GM12892 (cell line): ENCODE measurements at regions not wholly inside any gene's neighbourhood (a gene's known extent, or its start where the extent isn't known, plus 50 kb on each side); places are given as distances from the start of the nearest gene placed in this dataset.
"Not testable (repeated sequence)": the region's sequence is repeated elsewhere in the genome, so short reads cannot be mapped to it uniquely, and the experiment has no call there.

ENCODE experiments used
- DNase-seq: peaks from one replicate; pipeline ENCODE4 v3.0.0; 2011; ENCODE audit not compliant: insufficient read length
- FAIRE-seq: peaks from 2 replicates; lab custom pipeline; 2011; peaks lifted over from hg19 to GRCh38; lab: Jason Lieb, UNC
- POLR2A ChIP-seq: IDR thresholded peaks from 2 replicates; pipeline ENCODE4 v1.6.1; 2011; ENCODE audit warnings: low read depth, low read length, control low read depth
- POLR2AphosphoS5 ChIP-seq: IDR thresholded peaks from 2 replicates; pipeline ENCODE4 v1.6.1; 2011; ENCODE audit warnings: low read depth, low read length, control low read depth
- TAF1 ChIP-seq: IDR thresholded peaks from 2 replicates; pipeline ENCODE4 v1.6.1; 2011; ENCODE audit warnings: low read depth, mild to moderate bottlenecking, control low read depth, low read length, borderline replicate concordance

GRCh38 chr16:72467157-72467759, 295.3 kb upstream of the PMFBP1 start:
- DNase-seq (no peak), FAIRE-seq (no peak)
- no peak for TF ChIP-seq POLR2A
- no peak for TF ChIP-seq TAF1
- TF ChIP-seq POLR2AphosphoS5, result no peak

DNA sequence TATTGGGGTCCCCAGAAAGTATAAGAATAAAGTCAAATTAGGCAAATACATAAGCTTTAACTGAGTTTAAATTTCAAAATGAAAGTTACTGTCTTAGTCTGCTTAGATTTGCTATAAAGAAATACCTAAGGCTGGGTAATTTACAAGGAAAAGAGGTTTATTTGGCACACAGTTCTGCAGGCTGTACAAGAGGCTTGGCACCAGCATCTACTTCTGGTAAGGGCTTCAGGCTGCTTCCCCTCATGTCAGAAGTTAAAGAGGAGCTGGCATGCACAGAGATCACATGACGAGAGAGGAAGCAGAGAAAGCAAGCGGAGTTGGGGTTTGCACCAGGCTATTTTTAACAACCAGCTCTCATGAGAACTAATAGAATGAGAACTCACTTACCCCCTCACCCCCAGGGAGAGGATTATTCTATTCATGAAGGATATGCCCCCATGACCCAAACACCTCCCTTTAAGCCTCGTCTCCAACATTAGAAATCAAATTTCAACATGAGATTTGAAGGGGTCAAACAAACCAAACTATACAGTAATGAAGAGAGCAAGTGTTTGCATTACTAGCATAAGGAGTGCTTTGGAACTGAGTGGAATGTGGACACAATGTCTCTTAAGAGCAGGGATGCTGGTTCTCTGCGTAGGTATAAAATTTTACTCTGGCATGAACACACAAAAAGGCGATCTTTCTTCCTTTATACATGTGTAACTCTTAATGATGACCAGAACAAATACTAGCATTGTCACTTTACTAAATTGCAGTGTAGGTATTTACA, 292.8 kb upstream of the PMFBP1 start:
- no peak for FAIRE-seq
- DNase-seq, result no peak
- no peak for TF ChIP-seq TAF1
- TF ChIP-seq POLR2A, result no peak
- no peak for TF ChIP-seq POLR2AphosphoS5

DNA sequence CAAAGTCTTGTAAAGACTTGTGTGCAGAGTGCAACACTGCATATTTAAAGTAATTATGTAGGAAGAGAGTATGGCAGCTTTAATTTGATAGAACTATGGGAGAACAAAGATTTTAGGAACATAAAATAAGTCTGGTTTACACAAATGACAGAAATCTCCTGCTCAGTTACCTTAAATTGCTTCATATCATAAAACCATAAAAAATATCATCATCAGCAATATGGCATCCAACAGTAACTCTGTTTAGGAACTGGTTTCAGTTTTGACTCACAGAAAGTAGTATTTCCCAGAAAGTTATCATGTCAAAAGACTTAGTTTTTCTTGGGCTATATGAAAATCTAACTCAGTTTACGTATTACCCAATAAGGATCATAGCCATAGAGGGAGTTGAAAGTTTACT, 292.1 kb upstream of the PMFBP1 start:
- FAIRE-seq, result no peak
- no peak for DNase-seq
- TF ChIP-seq POLR2A (no peak), POLR2AphosphoS5 (no peak), TAF1 (no peak)

- DNase-seq (no peak), FAIRE-seq (no peak)
- TF ChIP-seq POLR2A (no peak), TAF1 (no peak), POLR2AphosphoS5 (no peak)
Observed at GRCh38 chr16:72458035-72458434, 286.1 kb upstream of the PMFBP1 start.

DNA sequence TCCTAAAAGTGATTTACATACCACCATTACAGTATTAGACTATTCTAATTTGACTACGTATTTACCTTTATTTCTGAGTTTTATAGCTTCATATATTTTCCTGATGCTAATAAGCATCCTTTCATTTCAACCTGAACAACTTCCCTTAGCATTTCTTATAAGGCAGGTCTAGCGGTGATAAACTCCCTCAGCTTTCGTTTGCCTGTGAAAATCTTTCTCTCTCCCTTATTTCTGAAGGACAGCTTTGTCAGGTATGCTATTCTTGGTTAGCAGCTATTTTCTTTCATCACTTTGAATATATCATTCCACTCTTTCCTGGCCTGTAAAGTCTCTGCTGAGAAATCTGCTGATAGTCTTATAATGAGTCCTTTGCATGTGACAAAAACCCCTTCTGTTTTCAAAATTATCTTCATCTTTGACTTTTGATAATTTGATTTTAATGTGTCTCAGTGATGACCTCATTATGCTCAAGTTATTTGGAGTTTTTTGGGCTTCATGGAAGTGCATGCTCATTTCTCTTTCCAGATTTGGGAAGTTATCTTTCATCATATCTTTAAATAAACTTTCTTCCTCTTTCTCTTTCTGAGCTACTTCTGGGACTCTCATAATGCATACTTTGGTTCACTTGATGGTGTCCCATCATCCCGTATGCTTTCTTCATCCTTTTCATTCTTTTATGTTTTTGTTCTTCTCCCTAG, 285.4 kb upstream of the PMFBP1 start:
- TF ChIP-seq TAF1, result no peak
- no peak for TF ChIP-seq POLR2AphosphoS5
- TF ChIP-seq POLR2A, result no peak
- DNase-seq (no peak), FAIRE-seq (no peak)

GRCh38 chr16:72455743-72456659, 284.0 kb upstream of the PMFBP1 start:
- peak; percentile 73 for FAIRE-seq
- DNase-seq, result no peak

DNA sequence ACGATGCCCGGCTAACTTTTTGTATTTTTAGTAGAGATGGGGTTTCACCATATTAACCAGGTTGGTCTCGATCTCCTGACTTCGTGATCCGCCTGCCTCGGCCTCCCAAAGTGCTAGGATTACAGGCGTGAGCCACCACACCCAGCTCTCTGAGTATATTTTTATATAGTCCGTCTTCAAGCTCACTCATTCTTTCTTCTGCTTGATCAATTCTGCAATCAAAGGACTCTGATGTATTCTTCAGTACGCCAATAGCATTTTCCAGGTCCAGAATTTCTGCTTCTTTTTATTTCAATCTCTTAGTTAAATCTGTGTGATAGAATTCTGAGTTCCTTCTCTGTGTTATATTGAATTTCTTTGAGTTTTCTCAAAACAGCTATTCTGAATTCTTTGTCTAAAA, 281.9 kb upstream of the PMFBP1 start:
- FAIRE-seq, DNase-seq: not testable (repeated sequence)

More at GRCh38 chr16:72455743-72456659, 284.0 kb upstream of the PMFBP1 start:
- TF ChIP-seq TAF1 (no peak), POLR2A (no peak), POLR2AphosphoS5 (no peak)

DNA sequence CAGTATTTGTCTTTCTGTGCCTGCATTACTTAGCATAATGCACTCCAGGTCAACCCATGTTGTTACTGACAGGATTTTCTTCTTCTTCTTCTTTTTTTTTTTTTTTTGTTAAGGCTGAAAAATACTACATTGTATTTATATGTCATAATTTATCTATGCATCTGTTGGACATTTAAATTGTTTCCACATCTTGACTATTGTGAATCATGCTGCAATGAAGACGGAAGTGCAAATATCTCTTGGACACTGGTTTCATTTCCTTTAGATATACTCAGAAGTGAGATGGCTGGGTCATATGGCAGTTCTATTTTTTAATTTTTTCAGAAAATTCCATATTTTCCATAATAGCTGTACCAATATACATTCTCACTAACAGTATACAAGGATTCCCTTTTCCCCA, 272.7 kb upstream of the PMFBP1 start:
- FAIRE-seq, result no peak
- no peak for TF ChIP-seq POLR2A
- no peak for DNase-seq

- DNase-seq (no peak), FAIRE-seq (no peak)
- TF ChIP-seq TAF1, result no peak
- TF ChIP-seq POLR2AphosphoS5, result no peak
- no peak for TF ChIP-seq POLR2A
Observed at GRCh38 chr16:72443809-72444208, 271.9 kb upstream of the PMFBP1 start.

DNA sequence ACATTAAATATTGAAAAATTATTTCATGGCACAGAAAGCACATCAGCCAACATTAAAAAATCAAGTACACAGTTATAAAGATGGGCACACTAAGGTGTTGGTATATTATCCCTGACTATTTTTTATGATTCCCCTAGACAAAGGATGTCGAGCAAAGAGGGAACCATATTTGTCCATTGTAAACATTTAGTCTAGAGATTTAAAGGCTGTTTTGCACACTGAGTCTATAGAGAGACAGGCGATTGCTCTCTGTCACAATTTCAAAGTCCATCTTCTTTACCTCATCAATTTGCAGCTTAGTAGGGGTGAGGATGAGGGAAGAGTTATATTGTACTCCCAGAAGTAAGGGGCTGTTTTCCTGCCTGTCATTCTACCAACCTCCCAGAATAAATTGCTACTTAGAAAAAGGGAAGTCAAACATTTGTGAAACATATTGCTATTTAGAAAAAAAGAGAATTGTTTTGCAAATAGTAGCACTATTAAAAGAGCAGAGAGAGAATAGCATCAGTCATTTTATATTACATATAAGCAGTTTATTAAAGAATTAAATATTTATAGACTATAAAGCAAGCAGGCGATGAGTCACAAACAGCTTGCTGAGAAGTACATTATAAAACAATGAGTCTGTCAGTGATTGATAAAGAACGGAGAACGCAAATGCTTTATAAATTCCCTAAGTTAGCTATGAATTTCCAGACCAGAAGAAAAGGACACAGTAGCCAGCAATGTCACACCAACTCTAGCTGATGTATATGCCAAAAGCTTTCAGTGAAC, 270.6 kb upstream of the PMFBP1 start:
- TF ChIP-seq TAF1, result no peak
- TF ChIP-seq POLR2A, result no peak
- TF ChIP-seq POLR2AphosphoS5, result no peak
- DNase-seq (no peak), FAIRE-seq (no peak)

- DNase-seq, result no peak
- TF ChIP-seq POLR2A, result no peak
- TF ChIP-seq POLR2AphosphoS5, result no peak
- no peak for TF ChIP-seq TAF1
- no peak for FAIRE-seq
Observed at GRCh38 chr16:72437891-72438290, 265.9 kb upstream of the PMFBP1 start.
